ENCODE measurements at regions not wholly inside any gene's neighbourhood (a gene's known extent, or its start where the extent isn't known, plus 50 kb on each side); places are given as distances from the start of the nearest gene placed in this dataset.

- H3K18ac ChIP-seq (ENCODE audit: extremely low read depth, low read length) = no peak overlapping the region
- no peak overlapping the region for H4K8ac ChIP-seq (ENCODE audit: extremely low read depth, insufficient read depth, low read length)
- no peak overlapping the region for H2BK5ac ChIP-seq (ENCODE audit: low read depth, low read length)
- 96% methylated on average over 11 of the region's 26 CpGs; no CpG with 5 or more reads in 1 of the 2 experiments for WGBS, 2 experiments (ENCODE audit: extremely low coverage in 1 of 2, insufficient coverage in 1 of 2, insufficient read length in 1 of 2, insufficient replicate concordance in 2 of 2, low coverage in 1 of 2, low lambda C conversion rate in 2 of 2, missing lambda C conversion rate in 1 of 2)
- H3K4me2 ChIP-seq (ENCODE audit: insufficient read depth in 1 of 2, low read depth in 2 of 2, low read length in 2 of 2) = no peak overlapping the region
- no peak overlapping the region for H3K4me3 ChIP-seq (ENCODE audit: extremely low read depth in 1 of 4, insufficient read depth in 2 of 4, low read depth in 3 of 4, low read length in 4 of 4)
- H3K79me2 ChIP-seq (ENCODE audit: control insufficient read depth in 1 of 2, insufficient read depth in 2 of 2, low read length in 2 of 2) = no peaks in the 10 kb centered on the region
- no peaks in the 10 kb centered on the region for H3K23me2 ChIP-seq (ENCODE audit: low read depth, low read length)
- H3K27ac ChIP-seq (ENCODE audit: low read depth, low read length) = no peak overlapping the region
- no peak overlapping the region for H2BK12ac ChIP-seq (ENCODE audit: low read depth, low read length)
- ChIA-PET POLR2A (ENCODE audit: partially characterized antibody) (no interaction called here), CTCF (ENCODE audit: partially characterized antibody) (interaction anchor here (0.8 to 2.0 kb wide), 2 partner anchors 16 to 28 kb away, joined by 3 to 5 read pairs; no protein-coding TSS in a partner anchor)
- H3K27me3 ChIP-seq (replicated peaks in 1 of 4; ENCODE audit: control insufficient read depth in 3 of 4, extremely low read depth in 1 of 4, insufficient read depth in 3 of 4, low read length in 3 of 4) = no peaks in the 10 kb centered on the region
- H2AFZ ChIP-seq (ENCODE audit: low read length) = no peak overlapping the region
- H3K23ac ChIP-seq (ENCODE audit: insufficient read length) = no peak overlapping the region
- H3K79me1 ChIP-seq (ENCODE audit: low read depth, low read length) = no peaks in the 10 kb centered on the region
- no peaks in the 10 kb centered on the region for H3K4me1 ChIP-seq (replicated peaks in 1 of 4; ENCODE audit: control insufficient read depth in 3 of 4, insufficient read depth in 4 of 4, low read length in 3 of 4)
- H3K9ac ChIP-seq (replicated peaks in 1 of 4; ENCODE audit: extremely low read depth in 1 of 4, low read depth in 3 of 4, low read length in 3 of 4) = no peak overlapping the region
- no peak overlapping the region for H2AK5ac ChIP-seq (ENCODE audit: low read depth, low read length)
- H2BK15ac ChIP-seq (ENCODE audit: low read length) = no peak overlapping the region
- peaks cover 0 to 8% of the 10 kb centered on the region in 2 experiments; a peak in 2 of 4 replicates for H3K9me3 ChIP-seq (ENCODE audit: insufficient read depth in 2 of 2, low read depth in 1 of 2, low read length in 1 of 2)
- no peak overlapping the region for H2BK20ac ChIP-seq (ENCODE audit: low read length)
- no peaks in the 10 kb centered on the region for H4K20me1 ChIP-seq (replicated peaks in 1 of 2; ENCODE audit: control insufficient read depth in 1 of 2, insufficient read depth in 2 of 2, low read length in 2 of 2)
- H3K14ac ChIP-seq (ENCODE audit: insufficient read length) = no peak overlapping the region
- DNase-seq (ENCODE audit: low read depth in 1 of 2, low spot score in 2 of 2) = no peak
- TF ChIP-seq CHD2 (IDR thresholded peaks at IDR 0.05; ENCODE audit: low read length) (no peak), RNF2 (IDR thresholded peaks at IDR 0.05; ENCODE audit: borderline replicate concordance, low read depth, low read length, missing control alignments, poor library complexity, severe bottlenecking) (no peak), ATF3 (IDR thresholded peaks at IDR 0.05; ENCODE audit: insufficient read depth, low read depth, low read length) (no peak), YY1 (IDR thresholded peaks at IDR 0.05; ENCODE audit: low read depth, low read length) (no peak), SP1 (IDR thresholded peaks at IDR 0.05; ENCODE audit: low read depth, low read length) (no peak)
- H3K56ac ChIP-seq (replicated peaks; ENCODE audit: insufficient read length, low read depth, low read length) = no peak overlapping the region
- no peak for FAIRE-seq
- H3K4ac ChIP-seq (replicated peaks; ENCODE audit: insufficient read length, low read depth, low read length) = no peak overlapping the region
- no peak overlapping the region for H4K91ac ChIP-seq (replicated peaks; ENCODE audit: insufficient read length, low read length)
- H2BK120ac ChIP-seq (replicated peaks; ENCODE audit: low read depth, low read length) = no peak overlapping the region
- H3K36me3 ChIP-seq (ENCODE audit: control insufficient read depth in 2 of 4, insufficient read depth in 4 of 4, low read length in 3 of 4) = no peaks in the 10 kb centered on the region
- no peak overlapping the region for H4K5ac ChIP-seq (ENCODE audit: insufficient read length, low read depth, low read length)
These were observed 108.8 kb upstream of the RASGEF1B start for GRCh38 chr4:81580346-81580993.

Data from H1 (cell line).